Stimulated activated CD4-positive, alpha-beta T cell treated with anti-CD3 and anti-CD28 coated beads, Interleukin-2, amount 100 ng/mL, for 24 hours (primary cell): ENCODE measurements at regions not wholly inside any gene's neighbourhood (a gene's known extent, or its start where the extent isn't known, plus 50 kb on each side); places are given as distances from the start of the nearest gene placed in this dataset.

Experiments used
- DNase-seq, 2 donors: peaks; one replicate each; pipeline ENCODE4 v3.0.0-alpha.2; 2020

DNA sequence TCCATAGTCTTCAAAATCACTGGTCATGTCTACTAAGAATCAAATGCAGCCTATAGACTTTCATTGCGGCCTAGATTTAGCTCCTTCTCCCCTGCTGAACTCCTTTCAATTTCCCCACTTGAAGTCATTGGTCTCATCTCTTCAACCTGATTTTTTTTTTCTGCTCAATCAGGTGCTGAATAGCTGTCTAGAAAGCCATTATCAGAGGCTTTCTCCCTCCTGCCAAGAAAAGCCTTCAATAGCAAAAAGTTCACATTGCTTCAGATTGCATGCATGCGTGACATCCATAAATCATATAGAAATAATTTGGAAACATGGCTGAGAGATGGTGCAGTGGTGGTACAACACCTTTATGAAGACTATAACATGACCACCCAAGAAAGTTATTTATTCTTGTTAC is 316.2 kb downstream of the PLK2 start:
- no peak for DNase-seq

- no peak for DNase-seq
Measured at GRCh38 chr5:58143181-58143580, 316.7 kb downstream of the PLK2 start.

DNA sequence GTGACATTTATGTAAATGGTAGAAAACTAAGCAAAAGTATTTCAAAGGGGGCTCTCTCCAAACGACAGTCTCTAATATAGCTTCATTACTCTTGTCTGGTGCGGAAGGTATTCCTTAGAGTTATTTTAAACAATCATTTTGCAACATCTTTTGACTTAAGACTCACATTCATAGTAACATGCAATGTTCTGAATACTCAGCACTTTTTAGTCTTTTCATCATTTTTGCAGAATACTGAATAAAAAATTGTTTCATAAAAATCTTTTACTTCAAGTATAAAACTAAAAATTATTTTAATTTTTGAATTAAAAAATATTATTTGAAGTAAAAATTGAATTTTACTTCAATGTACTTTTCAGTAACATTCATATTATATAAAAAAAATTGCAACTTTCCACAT is 321.1 kb downstream of the PLK2 start:
- no peak for DNase-seq

GRCh38 chr5:58136406-58136805 is 323.5 kb downstream of the PLK2 start:
- DNase-seq: no peak

- no peak for DNase-seq
Measured at GRCh38 chr5:58135571-58136335, 324.1 kb downstream of the PLK2 start.

DNA sequence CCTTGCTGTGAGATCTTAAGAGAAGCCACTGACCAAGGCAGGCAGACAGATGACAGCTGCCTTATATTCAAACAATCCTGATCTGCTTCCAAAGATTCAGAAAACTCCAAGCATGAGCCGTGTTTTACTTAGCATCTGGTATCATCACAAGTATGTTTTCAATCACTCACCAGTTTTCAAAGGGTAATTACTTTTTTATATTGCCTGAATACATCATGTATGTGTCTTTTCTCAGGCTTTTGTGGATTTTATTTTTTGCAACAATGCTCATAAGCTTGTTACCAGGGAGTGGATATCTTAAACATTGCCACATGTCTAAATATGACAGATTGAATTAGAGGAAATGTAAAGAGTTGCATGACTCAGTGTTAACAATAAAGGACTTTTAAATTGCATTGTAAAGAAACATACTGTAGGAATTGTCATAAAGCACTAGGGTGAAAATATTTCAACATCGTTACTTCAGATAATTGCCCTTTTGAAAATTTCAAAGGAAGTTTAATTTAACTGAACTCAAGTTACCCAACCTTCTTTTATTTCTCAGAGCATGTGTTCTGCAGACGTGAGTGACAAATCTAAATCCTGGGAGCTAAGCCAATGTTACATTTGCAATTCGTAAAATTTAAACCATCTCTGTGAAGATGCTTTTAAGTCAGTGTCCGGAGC is 326.1 kb downstream of the PLK2 start:
- no peak for DNase-seq

- no peak for DNase-seq
Measured at GRCh38 chr5:58133216-58133615, 326.7 kb downstream of the PLK2 start.

- DNase-seq: no peak
Measured at GRCh38 chr5:58127255-58128220, 332.3 kb downstream of the PLK2 start.

DNA sequence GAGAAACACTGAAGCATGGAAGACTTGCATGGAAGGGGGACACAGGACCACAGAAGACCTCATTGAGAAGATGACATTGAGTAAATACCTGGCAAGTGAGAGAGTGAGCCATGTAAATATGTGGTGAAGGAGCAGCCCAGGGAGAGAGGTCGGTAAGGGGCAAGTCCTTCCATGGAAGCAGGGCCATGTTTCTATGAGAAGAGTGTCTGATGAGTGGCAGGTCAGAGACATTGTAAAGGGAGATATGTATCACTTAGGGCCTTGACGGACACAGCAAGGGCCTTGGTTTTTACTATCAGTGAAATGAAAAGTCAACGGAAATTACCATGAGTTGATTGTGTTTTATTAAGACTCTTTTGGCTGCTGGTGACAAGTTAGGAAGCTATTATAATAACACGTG is 336.4 kb downstream of the PLK2 start:
- DNase-seq: no peak

GRCh38 chr5:58122848-58123392 is 337.0 kb downstream of the PLK2 start:
- no peak for DNase-seq

DNA sequence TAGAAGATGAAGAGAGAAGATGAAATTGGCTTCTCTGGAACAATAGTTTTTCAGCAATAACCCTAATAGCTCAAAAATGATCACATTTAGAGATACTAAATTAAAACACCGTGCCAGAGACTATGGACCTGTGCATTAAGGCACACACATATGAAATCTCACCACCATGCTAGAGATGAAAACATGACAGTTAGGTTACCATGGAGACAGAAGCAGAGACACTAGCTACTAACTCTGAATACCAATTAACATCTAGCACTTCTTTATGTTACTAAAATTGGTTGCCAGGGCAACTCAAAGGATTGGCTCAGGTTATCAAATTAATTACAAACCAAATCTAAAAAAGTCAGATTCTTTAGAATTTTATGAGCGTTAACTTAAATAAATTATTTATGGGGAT is 337.7 kb downstream of the PLK2 start:
- no peak for DNase-seq

- no peak for DNase-seq
Measured at GRCh38 chr5:58121391-58121790, 338.5 kb downstream of the PLK2 start.

GRCh38 chr5:58117542-58117941 is 342.3 kb downstream of the PLK2 start:
- DNase-seq: no peak

DNA sequence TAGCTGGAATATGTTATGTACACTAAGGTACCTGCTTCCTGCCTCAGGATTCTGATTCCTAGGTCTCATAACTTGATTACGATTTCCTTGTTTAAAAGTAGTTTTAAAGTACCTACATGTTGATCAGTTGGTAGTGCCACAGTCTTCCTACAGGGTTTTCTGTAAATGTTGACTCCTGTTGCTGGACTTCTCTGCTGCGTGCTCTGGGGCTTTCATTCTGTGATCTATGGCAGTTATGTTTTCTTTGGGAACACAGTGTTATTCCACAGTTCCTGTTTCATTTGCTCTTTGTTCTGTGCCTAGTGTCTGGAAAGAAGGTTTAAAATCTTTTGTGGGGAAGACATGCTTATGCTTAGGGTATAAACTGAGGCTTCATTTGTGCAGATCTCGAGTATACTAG is 343.5 kb downstream of the PLK2 start:
- no peak for DNase-seq

DNA sequence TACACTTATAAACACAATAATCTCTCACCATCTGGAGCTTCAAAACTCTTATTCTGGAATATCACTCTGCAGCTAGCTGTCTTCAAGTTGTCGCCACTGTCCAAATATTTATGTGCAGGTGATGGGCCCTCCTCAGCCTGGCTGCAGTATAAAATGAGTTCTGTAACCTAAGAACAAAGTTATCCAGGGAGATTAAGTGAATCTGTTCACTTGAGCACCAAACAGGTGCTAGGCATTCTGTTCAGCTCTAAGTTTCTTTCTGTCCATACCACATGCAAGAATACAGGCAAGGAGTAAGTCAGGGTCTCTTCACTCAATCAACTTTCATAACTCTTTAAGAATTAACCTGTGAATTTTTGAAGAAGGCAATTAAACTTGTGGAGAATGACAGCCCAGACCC is 344.1 kb downstream of the PLK2 start:
- DNase-seq: no peak

GRCh38 chr5:58114324-58114723 is 345.6 kb downstream of the PLK2 start:
- DNase-seq: no peak

DNA sequence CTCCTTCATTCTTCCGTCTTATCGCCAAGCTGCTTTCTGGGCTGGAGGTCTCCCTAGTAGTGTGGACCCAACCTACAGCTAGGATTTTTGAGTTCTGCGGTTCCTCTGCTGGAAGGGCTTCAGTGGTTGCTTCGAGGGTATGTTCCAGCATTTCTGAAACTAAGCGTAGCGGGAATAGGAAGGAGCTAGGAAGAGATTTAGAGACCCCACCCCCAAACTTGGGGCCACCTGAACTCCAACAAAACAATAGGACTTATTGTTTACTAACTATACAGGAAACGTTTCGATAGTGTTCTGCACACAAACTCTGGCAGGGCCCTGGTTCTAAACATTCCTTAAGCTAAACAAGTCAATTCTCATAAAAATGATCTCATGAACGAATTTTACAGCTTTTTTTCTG is 346.7 kb downstream of the PLK2 start:
- DNase-seq: no peak

GRCh38 chr5:58108511-58108910 is 351.4 kb downstream of the PLK2 start:
- DNase-seq: no peak

- DNase-seq: no peak
Measured at GRCh38 chr5:58107704-58108103, 352.2 kb downstream of the PLK2 start.

GRCh38 chr5:58106754-58107410 is 353.0 kb downstream of the PLK2 start:
- DNase-seq: no peak

DNA sequence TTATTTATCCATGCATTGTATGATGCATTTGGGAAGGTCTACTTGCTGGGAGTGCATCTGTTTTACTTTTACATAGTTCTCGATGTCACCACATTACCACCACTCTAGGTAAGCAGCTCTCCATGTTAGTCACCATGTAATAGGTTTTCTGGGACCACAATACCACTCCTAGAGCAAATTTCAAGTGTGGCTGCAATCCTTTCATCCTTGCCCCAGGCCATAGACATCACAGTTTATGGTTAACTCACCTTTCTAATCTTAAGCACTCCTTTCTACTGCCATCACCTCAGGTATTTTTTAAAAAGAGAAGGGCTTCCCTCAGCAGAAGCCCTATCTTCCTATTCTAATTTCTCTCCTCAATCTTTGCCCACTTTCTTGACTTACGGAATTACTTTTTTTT is 354.1 kb downstream of the PLK2 start:
- DNase-seq: no peak

DNA sequence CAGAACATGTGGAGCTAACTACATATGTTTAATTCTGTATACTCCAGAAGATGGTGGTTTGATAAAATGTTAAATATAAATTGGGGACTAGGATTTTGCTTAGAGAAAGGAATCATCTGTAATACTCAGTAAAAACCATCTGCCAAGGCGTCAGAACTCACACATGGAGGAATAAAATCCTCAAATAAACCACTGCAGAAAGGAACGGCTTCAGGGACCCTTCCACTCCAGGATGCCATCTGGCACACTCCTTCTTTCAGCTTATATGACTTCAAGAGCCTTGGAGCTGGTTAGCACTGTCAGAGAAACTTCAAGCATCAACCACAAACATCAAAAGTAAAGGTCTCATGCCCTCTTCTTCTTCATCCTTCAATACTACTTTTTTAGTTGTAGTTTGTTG is 360.6 kb downstream of the PLK2 start:
- DNase-seq: no peak

DNA sequence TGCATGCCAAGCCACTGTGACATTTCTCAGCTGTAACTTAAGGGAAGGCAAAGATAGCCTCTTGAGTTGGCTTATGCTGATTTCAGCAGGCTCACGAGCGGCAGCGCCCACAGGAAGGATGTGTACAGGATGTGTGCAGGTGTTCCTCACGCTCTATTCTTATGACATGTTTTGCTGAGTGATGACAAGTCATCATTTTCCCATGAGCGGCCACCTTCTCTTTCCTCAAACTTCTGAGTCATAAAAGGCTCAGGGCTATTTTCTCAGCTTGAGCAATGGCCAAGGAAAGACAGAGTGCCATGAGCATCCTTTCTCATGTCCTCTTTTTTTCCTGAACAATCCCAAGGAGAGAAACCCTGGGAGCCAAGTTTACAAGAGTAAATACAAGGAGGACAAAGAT is 365.9 kb downstream of the PLK2 start:
- peak in 1 of 2 donors; percentile 2 for DNase-seq
